SKM-1 (cell line): ENCODE measurements at regions not wholly inside any gene's neighbourhood (a gene's known extent, or its start where the extent isn't known, plus 50 kb on each side); places are given as distances from the start of the nearest gene placed in this dataset.

Source experiments
- DNase-seq: peaks from one replicate; lab custom pipeline; 2025; ENCODE audit not compliant: unreplicated experiment; lab: John Stamatoyannopoulos, UW

DNA sequence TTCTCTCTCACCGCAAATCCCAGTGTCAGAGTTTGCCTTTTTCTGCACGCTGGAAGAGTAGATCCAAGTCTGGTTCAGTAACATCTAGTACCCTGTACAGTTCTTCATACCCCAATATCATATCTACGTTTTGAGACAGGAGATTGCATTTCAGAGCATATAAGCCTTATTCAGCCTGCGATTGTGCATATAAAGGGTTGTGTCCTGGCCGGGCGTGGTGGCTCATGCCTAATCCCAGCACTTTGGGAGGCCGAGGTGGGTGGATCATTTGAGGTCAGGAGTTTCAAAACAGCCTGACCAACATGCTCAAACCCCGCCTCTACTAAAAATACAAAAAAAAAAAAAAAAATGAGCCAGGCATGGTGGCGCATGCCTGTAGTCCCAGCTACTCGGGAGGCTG is 104.9 kb downstream of the MTNR1B start:
- DNase-seq = no peak

DNA sequence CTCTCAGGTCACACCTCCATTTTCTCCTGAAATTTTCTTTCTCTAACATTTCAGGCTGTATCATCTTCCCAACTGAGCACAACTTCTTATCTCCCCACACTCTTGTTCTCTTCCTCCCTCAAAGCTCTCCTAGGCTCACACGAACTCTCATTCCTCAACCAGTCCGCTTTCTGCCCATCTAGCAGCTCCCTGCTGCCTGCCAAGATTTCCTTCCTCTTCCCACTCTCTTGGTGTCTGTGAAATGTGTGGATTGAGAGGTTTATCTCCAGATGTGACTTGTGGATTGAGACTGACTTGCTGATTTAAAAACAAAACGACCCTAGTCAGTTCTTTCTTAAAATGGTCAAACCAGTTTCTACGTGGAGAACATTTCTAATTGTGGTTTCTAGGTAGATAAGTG is 106.3 kb downstream of the MTNR1B start:
- no peak for DNase-seq

GRCh38 chr11:93080146-93080759 is 110.8 kb downstream of the MTNR1B start:
- no peak for DNase-seq

- DNase-seq = no peak
Measured at GRCh38 chr11:93081694-93082093, 112.2 kb downstream of the MTNR1B start.

DNA sequence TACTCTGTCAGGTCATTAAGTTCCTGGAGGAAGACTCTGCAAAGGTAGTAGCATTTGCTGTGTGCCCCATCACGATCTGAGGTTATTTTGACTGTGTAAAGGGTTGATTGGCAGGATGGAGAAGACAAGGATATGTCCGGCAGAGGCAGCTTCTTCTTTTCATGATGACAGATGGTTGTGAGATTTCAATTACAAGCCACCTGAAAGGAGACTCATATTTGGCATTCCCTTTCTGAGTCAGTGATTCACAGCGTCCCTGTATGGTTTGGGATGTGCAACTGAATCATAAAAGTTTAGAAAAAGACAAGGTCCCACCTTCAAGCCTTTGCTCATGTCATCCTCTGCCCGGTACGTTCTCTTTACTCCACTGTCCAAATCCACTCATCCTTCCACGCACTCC is 113.4 kb downstream of the MTNR1B start:
- DNase-seq = no peak

- DNase-seq = no peak
Measured at GRCh38 chr11:93084727-93085505, 112.9 kb downstream of the SLC36A4 start.

- peak; percentile 32 for DNase-seq
Measured at GRCh38 chr11:93089474-93090102, 108.2 kb downstream of the SLC36A4 start.
